Ectodermal cell (in vitro differentiated cells): ENCODE measurements at regions not wholly inside any gene's neighbourhood (a gene's known extent, or its start where the extent isn't known, plus 50 kb on each side); places are given as distances from the start of the nearest gene placed in this dataset.

Experiments used
- H3K27ac ChIP-seq: 2 replicates; pipeline ENCODE4 v1.7.0; 2013; ENCODE audit warnings: mild to moderate bottlenecking, low read depth, low read length; ENCODE audit not compliant: insufficient read depth, poor library complexity, severe bottlenecking
- H3K27me3 ChIP-seq: 2 replicates; pipeline ENCODE4 v1.7.0; 2013; ENCODE audit warnings: mild to moderate bottlenecking, low read length; ENCODE audit not compliant: insufficient read depth, control insufficient read depth, poor library complexity, severe bottlenecking
- H3K36me3 ChIP-seq: one replicate; pipeline ENCODE4 v1.7.0; 2013; ENCODE audit warnings: low read length; ENCODE audit not compliant: control insufficient read depth, insufficient read depth
- H3K4me1 ChIP-seq: one replicate; pipeline ENCODE4 v1.7.0; 2013; ENCODE audit warnings: low read length; ENCODE audit not compliant: control insufficient read depth, insufficient read depth
- H3K4me3 ChIP-seq: 2 replicates; pipeline ENCODE4 v1.7.0; 2013; ENCODE audit warnings: low read depth, low read length, control low read depth; ENCODE audit not compliant: insufficient read depth
- H3K9me3 ChIP-seq: 2 replicates; pipeline ENCODE4 v1.7.0; 2013; ENCODE audit warnings: mild to moderate bottlenecking, low read length, moderate library complexity; ENCODE audit not compliant: control insufficient read depth
- WGBS, 2 experiments: methylation state at CpG; one replicate each; pipeline ENCODE4 v1.1.7; 2013; ENCODE audit warnings: missing lambda C conversion rate in 2 of 2; 5-methylcytosine and 5-hydroxymethylcytosine counted together

DNA sequence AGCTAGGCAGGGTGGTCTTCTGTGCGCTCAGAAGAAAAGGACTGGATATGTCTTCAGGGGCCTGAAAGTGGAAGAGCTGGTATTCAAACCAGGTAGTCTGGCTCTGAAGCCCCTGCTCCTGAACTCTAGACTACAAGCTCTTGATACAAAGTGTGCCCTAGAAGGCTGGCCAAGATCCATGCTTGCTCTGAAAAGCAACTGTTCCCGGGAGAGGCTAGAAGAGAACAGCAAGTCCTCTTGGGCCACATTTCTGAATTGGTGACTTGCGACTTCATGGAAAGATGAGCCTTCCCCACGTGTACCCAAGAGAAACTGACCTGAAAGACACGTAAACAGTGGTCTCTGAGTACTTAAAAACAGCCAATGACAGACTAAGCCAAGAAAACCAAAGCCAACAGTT lies 123.3 kb upstream of the GRIK3 start:
- WGBS, 2 experiments = 85% methylated on average over 5 of the region's 5 CpGs
- no peak overlapping the region for H3K4me3 ChIP-seq
- no peak overlapping the region for H3K27ac ChIP-seq
- H3K9me3 ChIP-seq = peaks cover 2% of the 10 kb centered on the region
- no peaks in the 10 kb centered on the region for H3K4me1 ChIP-seq
- no peaks in the 10 kb centered on the region for H3K27me3 ChIP-seq
- H3K36me3 ChIP-seq = no peaks in the 10 kb centered on the region

DNA sequence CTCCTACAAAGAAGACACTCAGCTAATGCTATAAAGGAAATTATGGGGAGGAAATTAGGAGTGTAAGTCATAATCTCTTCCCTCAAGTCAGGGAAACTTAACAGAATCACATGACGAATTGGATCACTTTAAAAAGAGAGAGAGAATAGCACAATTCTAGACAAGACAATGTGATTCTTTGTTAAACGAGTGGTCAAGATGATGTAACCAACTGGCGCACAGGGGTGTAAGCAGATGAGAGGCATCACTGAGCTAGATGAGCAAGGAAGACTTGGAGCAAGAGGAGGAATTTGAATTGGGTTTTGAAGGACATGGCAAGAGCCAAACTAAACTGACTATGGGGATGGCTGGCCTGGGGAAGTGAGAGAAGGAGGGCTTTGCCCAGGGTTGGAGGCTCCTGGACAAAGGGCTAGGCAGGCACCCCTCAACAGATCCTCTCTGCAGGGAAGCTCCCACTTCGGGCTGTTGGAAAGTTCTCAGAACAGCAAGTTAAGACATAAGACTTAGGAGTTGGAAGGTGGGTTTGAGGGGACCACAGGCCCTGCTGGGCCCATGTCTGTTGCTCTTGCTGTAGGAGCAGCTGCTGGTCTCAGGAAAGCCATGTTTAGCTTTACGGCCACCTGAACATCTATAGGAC lies 123.9 kb upstream of the GRIK3 start:
- H3K4me3 ChIP-seq = no peak overlapping the region
- H3K9me3 ChIP-seq = peaks cover 2% of the 10 kb centered on the region
- H3K36me3 ChIP-seq = no peaks in the 10 kb centered on the region
- no peak overlapping the region for H3K27ac ChIP-seq
- 90 to 91% methylated on average over 5 of the region's 5 CpGs for WGBS, 2 experiments
- no peaks in the 10 kb centered on the region for H3K27me3 ChIP-seq
- no peaks in the 10 kb centered on the region for H3K4me1 ChIP-seq

DNA sequence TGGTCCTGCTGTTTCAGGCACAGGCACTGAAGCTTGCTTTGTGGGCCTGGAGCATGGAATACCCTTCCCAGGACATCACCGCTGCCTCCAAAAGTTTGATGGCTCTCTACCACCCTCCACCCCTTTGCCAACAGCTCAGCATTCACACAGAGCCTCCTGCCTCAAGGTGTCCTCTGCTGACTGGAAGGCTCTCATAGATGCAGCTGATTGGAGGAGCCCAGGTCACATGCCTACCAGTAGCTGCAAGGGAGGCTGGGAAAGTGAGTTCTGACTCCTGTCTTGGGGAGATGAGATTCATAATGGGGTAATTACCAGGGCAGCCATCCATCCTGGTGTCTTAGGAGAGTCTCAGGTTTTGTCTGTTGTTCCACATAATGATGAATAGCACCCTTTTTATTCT lies 124.8 kb upstream of the GRIK3 start:
- Histone ChIP-seq H3K9me3 (peaks cover 2% of the 10 kb centered on the region), H3K4me1 (no peaks in the 10 kb centered on the region), H3K27ac (no peak overlapping the region), H3K4me3 (no peak overlapping the region), H3K27me3 (no peaks in the 10 kb centered on the region), H3K36me3 (no peaks in the 10 kb centered on the region)
- WGBS, 2 experiments = 94 to 95% methylated on average over 1 of the region's 1 CpG

DNA sequence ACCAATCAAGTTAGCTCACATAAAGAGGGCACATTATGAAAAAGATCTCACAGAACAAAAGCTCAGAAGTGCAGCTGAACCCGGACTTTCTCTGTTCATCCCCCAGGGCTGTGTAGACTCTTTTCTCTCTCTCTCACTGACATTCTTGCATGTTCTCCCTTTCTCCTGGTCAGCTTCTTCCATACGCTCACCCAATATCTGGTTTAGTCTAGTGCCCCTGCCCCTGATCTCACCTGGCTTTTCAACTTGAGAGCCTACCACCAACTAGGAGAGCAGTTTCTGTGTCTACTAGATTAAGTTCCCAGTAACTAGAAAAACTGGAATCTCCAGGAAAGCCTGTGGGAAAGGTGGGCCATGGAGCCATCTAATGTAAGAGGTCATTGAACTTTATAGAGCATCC lies 126.9 kb upstream of the GRIK3 start:
- H3K4me1 ChIP-seq = no peaks in the 10 kb centered on the region

DNA sequence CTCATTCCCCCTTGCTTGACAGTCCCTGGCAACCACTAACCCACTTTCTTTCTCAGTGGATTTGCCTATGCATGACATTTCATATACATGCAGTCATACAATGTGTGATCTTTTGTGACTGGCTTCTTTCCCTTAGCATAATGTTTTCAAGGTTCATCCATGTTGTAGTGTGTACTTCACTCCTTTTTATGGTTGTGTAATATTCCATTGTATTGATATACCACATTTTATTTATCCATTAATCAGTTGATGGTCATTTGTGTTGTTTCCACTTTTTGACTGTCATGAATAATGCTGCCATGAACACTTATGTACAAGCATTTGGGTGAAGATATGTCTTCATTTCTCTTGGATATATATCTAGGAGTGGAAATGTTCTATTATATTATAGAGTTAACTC lies 127.7 kb upstream of the GRIK3 start:
- peaks cover 2% of the 10 kb centered on the region for H3K9me3 ChIP-seq
- H3K36me3 ChIP-seq = no peaks in the 10 kb centered on the region
- no peak overlapping the region for H3K27ac ChIP-seq
- H3K4me3 ChIP-seq = no peak overlapping the region
- H3K27me3 ChIP-seq = no peaks in the 10 kb centered on the region
- no peaks in the 10 kb centered on the region for H3K4me1 ChIP-seq

More for the DNA sequence above, 126.9 kb upstream of the GRIK3 start:
- no peak overlapping the region for H3K4me3 ChIP-seq
- 88 to 92% methylated on average over 2 of the region's 2 CpGs for WGBS, 2 experiments
- H3K36me3 ChIP-seq = no peaks in the 10 kb centered on the region
- no peaks in the 10 kb centered on the region for H3K27me3 ChIP-seq
- H3K9me3 ChIP-seq = peaks cover 2% of the 10 kb centered on the region
- no peak overlapping the region for H3K27ac ChIP-seq

DNA sequence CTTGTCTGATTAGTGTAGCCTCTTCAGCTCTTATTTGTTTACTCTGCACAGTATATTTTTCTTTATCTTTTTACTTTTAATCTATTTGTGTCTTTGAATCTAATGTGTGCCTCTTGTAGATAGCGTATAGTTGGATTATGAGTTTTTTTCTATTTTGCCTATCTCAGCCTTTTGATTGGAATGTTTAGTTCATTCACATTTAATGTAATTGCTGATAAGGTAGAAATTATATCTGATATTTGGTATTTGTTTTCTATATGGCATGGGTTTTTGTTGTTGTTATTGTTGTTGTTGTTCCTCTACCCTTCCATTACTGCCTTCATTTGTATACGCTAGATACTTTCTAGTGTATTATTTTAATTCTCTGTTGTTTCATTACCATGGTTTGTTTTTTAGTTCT lies 131.7 kb upstream of the GRIK3 start:
- Histone ChIP-seq H3K4me3 (no peak overlapping the region), H3K27ac (no peak overlapping the region), H3K27me3 (no peaks in the 10 kb centered on the region), H3K4me1 (no peaks in the 10 kb centered on the region), H3K9me3 (no peaks in the 10 kb centered on the region), H3K36me3 (no peaks in the 10 kb centered on the region)
- WGBS, 2 experiments = 89% methylated on average over 2 of the region's 2 CpGs; no CpG with 5 or more reads in 1 of the 2 experiments

DNA sequence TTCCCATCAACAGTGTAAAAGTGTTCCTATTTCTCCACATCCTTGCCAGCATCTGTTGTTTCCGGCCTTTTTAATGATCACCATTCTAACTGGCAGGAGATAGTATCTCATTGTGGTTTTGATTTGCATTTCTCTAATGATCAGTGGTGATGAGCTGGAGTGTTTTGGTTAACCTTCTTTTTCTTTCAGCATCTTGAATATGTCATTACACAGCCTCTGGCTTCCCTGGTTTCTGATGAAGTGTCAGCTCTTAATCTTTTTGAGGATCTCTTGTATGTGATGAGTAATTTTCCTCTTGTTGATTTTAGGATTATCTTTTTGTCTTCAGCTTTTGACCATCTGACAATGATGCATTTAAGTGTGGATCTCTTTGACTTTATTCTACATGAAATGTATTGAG lies 133.2 kb upstream of the GRIK3 start:
- no peaks in the 10 kb centered on the region for H3K4me1 ChIP-seq
- no peaks in the 10 kb centered on the region for H3K9me3 ChIP-seq
- no peaks in the 10 kb centered on the region for H3K36me3 ChIP-seq
- WGBS, 2 experiments = 86 to 100% methylated on average over 1 of the region's 1 CpG
- no peak overlapping the region for H3K4me3 ChIP-seq
- no peaks in the 10 kb centered on the region for H3K27me3 ChIP-seq
- no peak overlapping the region for H3K27ac ChIP-seq

DNA sequence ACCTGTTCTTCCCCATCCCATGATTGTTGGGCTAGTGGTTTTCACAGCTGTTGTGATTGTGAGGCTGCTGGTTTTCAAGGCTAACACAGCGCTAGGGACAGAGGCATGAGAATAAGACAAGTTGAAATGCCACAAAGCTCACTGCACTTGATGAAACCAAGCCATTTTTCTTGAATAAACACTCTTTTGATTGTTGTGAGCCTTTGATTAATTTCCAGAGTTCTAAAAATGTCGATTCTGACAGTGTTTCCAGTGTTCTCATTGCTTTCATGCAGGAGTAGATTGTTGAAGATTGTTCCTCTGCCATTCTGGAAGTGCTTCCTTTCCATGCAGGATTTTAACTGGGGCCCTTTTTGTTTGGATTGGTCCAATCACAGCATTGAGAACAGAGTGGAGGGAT lies 134.9 kb upstream of the GRIK3 start:
- Histone ChIP-seq H3K4me3 (no peak overlapping the region), H3K27me3 (no peaks in the 10 kb centered on the region), H3K9me3 (no peaks in the 10 kb centered on the region), H3K4me1 (no peaks in the 10 kb centered on the region), H3K27ac (no peak overlapping the region), H3K36me3 (no peaks in the 10 kb centered on the region)
- WGBS, 2 experiments = 83 to 90% methylated on average over 2 of the region's 2 CpGs

DNA sequence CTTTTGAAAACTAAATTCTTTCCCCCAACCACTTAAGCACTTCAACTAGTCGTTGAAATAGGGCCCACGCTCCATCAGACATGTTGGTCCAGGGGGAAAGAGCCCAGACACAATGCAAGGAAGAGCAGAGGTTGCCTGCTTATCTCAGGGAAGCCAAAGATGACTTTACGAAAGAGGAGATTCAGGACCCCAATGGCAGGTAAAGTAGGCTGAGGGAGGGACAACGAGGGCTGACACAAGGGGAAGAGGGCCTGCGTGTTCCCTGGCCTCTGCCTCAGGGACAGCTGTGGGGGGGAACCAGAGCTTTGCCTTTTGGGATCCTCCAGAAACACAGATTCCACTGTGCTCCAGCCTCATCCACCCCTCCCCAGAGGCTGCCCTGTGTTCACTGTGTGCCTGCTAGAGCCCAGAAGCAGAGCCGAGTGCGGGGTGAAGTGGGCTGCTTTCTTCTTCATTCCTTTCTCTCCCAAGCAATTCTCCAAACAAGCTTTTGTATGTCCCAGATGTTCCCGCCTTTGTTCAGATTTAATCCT lies 135.5 kb upstream of the GRIK3 start:
- no peak overlapping the region for H3K4me3 ChIP-seq
- no peak overlapping the region for H3K27ac ChIP-seq
- H3K36me3 ChIP-seq = no peaks in the 10 kb centered on the region
- no peaks in the 10 kb centered on the region for H3K4me1 ChIP-seq
- 90 to 95% methylated on average over 8 of the region's 8 CpGs for WGBS, 2 experiments
- no peaks in the 10 kb centered on the region for H3K27me3 ChIP-seq
- no peaks in the 10 kb centered on the region for H3K9me3 ChIP-seq

DNA sequence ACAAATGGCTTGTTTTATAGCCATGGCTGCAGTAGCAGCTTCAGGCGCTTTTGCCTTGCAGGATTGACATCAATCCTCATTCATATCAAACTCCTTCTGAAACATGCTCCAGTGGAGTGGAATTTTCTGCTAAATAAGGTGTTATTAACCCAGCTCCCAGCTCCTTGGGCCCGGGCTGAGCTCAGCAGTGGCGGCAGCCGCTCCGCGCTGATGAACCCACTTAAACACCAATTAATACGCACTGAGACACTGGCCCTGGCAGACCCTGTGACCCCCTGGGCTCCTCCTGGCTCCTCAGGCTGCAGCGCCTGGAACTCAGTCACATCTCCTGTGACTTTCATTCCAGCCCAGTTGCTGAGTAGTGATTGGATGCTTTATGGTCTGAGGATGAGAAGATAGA lies 137.4 kb upstream of the GRIK3 start:
- WGBS, 2 experiments = 89 to 90% methylated on average over 8 of the region's 8 CpGs
- no peak overlapping the region for H3K27ac ChIP-seq
- H3K9me3 ChIP-seq = no peaks in the 10 kb centered on the region
- no peaks in the 10 kb centered on the region for H3K27me3 ChIP-seq
- H3K4me1 ChIP-seq = no peaks in the 10 kb centered on the region
- no peak overlapping the region for H3K4me3 ChIP-seq
- H3K36me3 ChIP-seq = no peaks in the 10 kb centered on the region

DNA sequence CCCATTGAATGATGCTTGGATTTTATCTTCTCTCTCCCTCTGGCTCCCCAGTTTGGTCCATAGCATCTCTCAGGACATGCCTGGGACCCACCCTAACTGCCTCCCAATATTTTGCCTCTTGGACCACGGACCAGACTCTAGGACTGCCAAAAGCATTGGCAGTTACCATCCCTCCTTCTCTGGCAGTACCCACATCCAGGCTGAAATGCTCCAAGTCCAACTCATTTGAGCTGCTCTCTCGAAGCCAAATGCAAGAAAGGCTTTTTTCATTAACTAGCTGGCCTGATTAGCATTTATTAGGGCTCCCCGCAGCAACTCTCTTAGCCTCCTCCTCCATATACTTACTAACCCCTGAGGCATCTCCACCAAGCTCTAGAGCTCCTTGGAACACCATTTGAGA lies 140.0 kb upstream of the GRIK3 start:
- no peaks in the 10 kb centered on the region for H3K27me3 ChIP-seq
- 75 to 79% methylated on average over 3 of the region's 3 CpGs for WGBS, 2 experiments
- no peaks in the 10 kb centered on the region for H3K4me1 ChIP-seq
- no peaks in the 10 kb centered on the region for H3K9me3 ChIP-seq
- H3K36me3 ChIP-seq = no peaks in the 10 kb centered on the region
- H3K4me3 ChIP-seq = no peak overlapping the region
- no peak overlapping the region for H3K27ac ChIP-seq
